Skin epidermis (tissue), 12 donors: ENCODE measurements at regions not wholly inside any gene's neighbourhood (a gene's known extent, or its start where the extent isn't known, plus 50 kb on each side); places are given as distances from the start of the nearest gene placed in this dataset.

Experiments used
- H3K27ac ChIP-seq, 21 experiments: fragments of 200-600 bp; sonication (generic) in 11 of 21; one replicate each; pipeline ENCODE4 v1.5.0; 2020; ENCODE audit warnings: mild to moderate bottlenecking in 3 of 21, inconsistent platforms in 2 of 21, moderate library complexity in 2 of 21
- H3K4me3 ChIP-seq, 7 experiments: fragments of 200-600 bp; sonication (generic) in 2 of 7; one replicate each; pipeline ENCODE4 v1.5.0; 2020; ENCODE audit warnings: inconsistent platforms in 2 of 7, mild to moderate bottlenecking in 2 of 7, moderate library complexity in 1 of 7

DNA sequence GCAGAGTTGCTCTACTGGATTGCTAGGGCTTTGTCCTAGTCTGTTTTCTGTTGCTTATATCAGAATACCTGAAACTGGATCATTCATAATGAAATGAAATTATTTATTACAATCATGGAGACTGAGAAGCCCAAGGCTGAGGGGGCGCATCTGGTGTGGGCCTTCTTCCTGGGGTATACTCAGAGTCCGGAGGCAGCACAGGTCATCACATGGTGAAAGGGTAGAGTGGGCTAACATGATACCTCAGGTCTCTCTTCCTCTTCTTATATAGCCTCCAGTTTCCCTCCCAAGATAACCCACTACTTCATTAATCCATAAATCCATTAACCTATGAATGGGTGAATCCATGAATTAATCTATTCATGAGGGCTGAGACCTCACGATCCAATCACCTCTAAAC, 667.6 kb upstream of the NCAM2 start:
- no peak overlapping the region for H3K27ac ChIP-seq

DNA sequence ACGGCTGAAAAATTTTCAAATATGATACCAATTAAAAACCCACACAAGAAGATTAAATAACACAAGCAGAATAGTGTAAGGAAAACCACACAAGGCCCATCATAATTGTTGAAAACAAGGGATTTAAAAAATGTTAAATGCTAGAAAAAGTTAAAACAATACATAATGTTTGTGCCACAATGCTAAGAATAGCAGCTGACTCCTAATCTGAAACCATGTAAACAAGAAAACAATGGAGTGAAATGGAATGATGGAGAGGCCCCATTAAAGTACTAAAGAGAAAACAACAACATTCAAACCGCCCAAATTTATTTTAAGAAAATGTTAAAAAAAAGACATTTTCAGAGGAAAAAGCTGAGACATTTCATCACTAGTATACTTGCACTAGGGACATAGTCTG, 663.6 kb upstream of the NCAM2 start:
- Histone ChIP-seq H3K4me3 (no peak overlapping the region), H3K27ac (no peak overlapping the region)

More for the DNA sequence above, 667.6 kb upstream of the NCAM2 start:
- no peak overlapping the region for H3K4me3 ChIP-seq

DNA sequence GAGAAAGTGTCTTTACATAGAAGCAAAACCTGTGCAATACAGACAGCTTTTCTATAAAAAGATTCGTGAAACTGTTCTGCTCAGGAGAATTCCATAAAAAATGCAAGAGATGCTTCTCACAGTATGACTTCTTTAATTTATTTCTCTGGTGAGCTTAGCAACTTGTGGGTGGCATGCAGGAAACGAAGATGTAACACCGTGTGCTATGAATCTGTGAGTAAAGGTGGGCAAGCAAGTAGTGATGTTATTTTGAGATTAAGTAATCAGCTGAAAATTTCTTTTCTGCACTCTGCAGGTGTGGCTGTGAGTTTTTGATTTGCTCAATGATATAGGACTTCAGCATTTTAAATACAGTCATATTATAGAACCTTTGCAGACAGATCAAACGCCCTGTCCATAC, 656.8 kb upstream of the NCAM2 start:
- Histone ChIP-seq H3K27ac (no peak overlapping the region), H3K4me3 (no peak overlapping the region)

DNA sequence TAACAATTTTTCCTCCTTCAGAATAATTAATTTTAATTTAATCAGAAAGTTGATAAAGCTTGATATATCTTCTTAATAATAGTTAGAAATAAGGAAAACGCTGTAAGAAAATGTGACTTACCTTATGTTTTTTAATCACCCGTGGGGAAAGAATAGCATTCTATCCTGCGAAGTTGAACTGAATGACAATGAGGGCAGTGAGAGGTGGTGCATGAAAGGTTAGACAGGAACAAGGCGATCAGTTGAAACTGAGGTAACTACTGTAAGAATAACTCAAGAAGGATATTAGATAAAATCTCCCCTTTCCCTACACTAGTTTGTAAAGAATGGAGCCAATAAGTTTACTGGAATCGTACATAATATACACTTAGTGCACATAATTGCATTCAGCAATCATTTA, 655.0 kb upstream of the NCAM2 start:
- H3K27ac ChIP-seq: no peak overlapping the region
- no peak overlapping the region for H3K4me3 ChIP-seq

DNA sequence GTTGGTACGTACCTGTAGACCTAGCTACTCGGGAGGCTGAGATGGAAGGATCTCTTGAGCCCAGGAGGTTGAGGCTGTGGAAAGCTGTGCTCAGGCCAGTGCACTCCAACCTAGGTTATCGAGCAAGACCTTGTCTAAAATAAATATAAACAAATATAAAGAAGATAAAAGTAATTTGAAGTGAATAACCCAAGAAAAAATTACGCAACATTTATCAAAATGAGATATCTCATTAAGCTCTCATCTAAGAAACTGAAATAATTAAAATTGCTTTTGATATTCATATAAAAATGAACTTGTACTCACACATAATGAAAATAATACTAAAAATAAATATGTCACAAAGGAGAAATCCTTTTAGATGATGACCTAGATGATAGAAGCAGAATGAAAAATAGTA, 647.1 kb upstream of the NCAM2 start:
- Histone ChIP-seq H3K4me3 (no peak overlapping the region), H3K27ac (no peak overlapping the region)

DNA sequence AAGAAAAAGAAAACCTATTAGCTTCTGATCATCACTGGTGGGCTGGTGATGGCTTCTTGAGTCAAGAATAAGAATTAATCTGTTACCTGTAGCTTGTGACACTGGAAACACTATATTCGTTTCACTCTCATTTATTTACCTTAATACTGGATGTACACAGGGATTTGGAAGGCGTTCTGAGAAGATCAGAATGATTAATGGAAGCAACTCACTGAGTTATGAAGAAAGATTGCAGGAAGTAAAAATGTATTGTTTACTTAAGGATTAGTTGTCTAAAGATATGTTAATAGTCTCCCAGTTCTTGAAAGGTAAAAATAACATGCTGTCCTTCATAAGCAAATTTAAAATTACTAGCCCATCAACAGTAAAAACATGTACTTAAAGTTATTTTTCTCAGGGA, 644.9 kb upstream of the NCAM2 start:
- Histone ChIP-seq H3K4me3 (no peak overlapping the region), H3K27ac (no peak overlapping the region)

DNA sequence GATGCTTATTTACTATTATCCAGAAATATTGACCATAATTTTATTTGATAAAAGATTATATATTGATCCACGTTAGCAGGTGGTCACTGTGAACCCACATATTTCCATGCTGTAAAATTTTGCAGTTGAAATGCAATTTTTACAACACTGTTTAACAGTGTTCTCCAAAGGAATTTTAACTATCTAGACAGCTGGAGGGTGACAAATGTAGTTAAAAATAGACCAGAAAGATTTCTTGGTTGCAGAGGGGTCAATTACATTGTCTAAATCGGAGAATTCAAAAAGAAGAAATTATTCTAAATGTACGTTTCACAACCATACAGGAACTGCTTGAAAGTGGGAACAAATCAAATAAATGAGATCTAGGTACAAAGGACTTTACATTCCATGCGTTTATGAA, 625.2 kb upstream of the NCAM2 start:
- Histone ChIP-seq H3K4me3 (no peak overlapping the region), H3K27ac (no peak overlapping the region)

DNA sequence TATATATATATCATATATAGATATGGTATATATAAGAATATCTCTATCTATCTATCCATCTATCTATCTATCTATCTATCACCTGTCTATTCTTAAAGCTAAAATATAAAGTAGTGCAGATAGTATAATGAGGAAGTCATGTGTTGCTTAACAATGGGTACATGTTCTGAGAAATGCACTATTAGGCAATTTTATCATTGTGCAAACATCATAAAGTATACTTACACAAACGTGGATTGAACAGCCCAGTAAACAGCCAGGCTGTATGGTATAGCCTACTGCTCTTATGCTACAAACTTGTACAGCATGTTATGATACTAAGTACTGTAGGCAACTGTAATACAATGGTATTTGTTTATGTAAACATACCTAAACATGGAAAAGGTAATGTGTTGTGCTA, 621.0 kb upstream of the NCAM2 start:
- no peak overlapping the region for H3K27ac ChIP-seq
- H3K4me3 ChIP-seq: no peak overlapping the region

DNA sequence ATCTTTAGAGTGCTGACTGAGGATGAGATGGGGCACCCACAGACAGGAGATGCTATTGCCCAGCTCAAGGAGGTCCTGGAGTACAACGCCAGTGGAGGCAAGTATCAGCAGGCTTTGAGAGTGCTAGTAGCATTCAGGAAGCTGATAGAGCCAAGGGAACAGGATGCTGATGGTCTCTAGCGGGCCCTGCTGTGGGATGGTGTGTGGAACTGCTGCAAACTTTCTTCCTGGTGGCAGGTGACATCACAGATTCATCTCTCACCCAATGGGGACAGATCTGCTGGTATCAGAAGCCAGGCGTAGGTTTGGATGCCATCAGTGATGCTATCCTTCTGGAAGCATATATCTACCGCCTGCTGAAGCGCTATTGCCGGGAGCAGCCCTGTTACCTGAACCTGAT, 609.8 kb upstream of the NCAM2 start:
- Histone ChIP-seq H3K4me3 (no peak overlapping the region), H3K27ac (no peak overlapping the region)

DNA sequence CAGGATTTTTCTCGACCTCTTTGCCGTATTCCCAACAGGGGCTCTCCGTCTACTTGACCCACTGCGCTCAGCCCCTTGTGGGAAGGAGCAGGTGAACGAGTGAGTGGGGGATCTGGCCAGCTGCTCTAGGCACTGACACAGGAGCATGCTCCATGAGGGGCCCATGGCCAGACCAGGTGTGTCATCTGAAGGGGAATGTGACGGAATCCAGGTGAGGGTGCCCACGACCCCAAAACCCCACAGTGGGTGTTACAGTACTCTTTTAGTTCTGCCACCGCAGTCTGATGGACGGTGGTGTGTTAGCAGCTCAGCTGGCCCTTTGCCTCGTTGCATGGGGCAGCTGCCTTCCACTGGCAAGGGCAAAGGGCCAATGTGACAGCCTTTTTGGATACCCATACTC, 601.4 kb upstream of the NCAM2 start:
- H3K4me3 ChIP-seq: no peak overlapping the region
- H3K27ac ChIP-seq: no peak overlapping the region

DNA sequence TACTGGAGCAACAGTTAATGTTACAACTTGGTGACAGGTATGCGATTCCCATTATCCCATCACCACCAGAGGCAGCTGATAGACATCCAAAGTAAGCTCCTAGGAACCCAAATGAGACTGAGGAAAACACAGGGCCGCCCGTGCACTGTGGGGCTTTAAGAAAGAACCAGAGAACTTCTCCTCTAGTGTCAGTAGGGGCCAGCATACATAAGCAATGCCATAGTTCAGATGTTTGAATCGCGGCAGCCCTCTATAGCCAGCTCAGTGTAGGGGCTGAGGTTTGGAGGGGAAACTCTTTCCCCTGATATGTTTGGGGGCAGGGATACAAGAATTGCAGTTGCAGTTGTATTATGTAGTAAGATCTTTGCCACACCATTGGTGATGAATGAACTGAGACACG, 593.3 kb upstream of the NCAM2 start:
- Histone ChIP-seq H3K4me3 (no peak overlapping the region), H3K27ac (no peak overlapping the region)

DNA sequence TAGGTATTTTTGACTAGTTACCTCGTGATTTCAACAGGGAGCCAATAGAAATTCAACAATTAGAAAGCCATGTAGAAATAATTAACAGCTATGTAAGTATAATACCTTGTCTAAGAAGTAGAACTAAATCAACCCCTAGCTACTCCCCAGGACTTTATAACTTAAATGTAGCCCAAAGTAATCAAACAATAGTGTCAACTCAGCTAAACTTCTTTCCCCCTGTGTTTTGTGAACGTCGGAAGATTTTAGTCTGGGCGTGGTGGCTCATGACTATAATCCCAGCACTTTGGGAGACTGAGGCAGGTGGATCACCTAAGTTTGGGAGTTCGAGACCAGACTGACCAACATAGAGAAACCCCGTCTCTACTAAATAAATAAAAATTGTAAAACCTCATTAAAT, 579.9 kb upstream of the NCAM2 start:
- H3K27ac ChIP-seq: no peak overlapping the region
- no peak overlapping the region for H3K4me3 ChIP-seq

DNA sequence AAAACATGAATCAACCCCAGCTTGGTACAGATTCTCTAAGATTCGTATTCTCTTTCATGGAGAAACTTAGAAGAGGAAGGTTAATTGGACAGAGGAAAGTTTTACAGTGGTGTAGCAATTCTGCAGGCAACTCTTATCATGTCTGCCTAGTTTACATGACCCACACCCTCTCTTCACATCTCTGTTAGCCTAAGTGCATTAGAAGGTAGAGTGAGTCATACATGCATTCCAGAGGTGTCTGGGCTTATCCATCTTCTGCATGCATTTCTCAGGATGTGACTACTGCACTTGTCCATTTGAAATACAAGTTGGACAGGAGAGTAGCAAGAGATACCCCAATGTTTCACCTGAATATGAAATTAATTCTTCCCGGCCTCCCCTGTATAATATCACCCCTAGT, 578.4 kb upstream of the NCAM2 start:
- H3K4me3 ChIP-seq: no peak overlapping the region
- no peak overlapping the region for H3K27ac ChIP-seq

DNA sequence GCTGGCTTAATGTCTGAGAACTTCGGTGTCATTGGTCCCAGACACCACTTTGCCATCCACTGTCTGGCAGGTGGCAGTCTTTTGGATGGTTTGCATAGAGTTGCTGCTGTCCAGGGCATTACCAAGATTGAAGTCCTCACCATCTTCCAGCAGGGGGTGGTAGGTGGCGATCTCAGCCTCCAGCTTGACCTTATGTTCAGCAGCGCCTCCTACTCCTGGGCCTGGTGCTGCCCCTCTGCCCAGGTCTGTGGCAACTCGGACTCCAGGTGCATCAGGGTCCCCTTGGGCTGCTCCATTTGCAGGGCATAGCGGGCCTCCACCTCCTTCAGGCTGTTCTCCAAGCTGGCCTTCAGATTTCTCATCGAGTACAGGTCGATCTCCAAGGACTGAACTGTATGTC, 573.3 kb upstream of the NCAM2 start:
- Histone ChIP-seq H3K4me3 (no peak overlapping the region), H3K27ac (no peak overlapping the region)

DNA sequence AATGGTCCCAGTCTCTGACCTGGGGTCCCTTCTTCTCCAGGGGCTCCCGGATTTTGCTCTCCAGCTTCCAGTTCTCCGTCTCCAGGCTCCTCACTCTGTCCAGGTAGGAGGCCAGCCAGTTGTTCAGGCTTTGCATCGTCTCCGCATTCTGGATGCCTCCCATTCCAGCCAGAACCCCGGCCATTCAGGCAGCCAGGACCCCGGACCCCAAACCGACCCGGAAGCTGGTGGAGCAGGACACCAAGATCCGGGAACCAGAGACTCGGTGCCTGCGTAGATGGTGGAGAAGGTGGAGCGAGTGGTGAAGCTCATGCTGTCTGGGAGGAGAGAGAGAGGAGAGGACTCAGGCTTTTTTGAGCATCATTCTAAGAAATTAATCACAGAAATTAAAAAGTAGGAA, 572.4 kb upstream of the NCAM2 start:
- no peak overlapping the region for H3K4me3 ChIP-seq
- no peak overlapping the region for H3K27ac ChIP-seq

DNA sequence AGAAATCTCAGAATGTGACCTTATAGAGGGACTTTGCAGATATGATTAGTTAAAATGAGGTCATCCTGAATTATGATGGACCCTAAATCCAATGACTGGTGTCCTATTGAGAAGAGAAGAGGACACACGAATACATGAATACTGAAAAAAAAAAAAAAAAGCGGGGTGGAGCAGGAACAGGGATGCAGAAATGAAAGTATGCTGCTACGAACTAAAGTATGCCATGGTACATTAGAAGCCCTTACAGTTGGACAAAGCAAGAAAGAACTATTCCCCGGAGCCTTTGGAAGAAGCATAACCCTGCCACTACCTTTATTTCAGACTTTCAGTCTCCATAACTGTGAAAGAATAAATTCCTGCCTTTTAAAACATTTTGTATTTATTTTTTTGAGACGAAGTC, 557.9 kb upstream of the NCAM2 start:
- no peak overlapping the region for H3K4me3 ChIP-seq
- no peak overlapping the region for H3K27ac ChIP-seq

DNA sequence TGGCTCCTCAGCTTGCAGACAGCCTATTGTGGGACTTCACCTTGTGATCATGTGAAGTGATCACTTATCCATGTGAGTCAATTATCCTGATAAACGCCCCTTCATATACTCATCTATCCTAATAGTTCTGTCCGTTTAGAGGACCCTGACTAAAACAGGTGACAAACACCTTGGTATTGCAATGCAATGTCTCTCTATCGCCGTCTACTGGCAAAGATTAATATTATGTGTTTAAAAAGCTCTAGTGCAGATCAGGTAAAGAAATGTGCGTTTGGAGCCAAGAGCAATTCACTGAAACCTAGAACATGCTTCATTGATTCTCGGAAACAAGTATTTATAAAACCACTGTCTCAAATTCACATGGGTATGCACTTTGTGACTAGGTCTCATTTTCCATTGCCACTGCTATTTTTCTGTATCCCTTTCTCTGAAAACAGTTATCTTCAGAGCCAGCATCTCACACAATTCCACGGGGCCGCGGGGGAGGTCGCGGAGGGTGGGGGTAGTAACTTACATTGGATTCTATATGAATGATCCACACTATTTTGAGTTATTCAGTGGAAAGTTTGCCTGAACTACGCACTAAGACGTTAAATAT, 554.6 kb upstream of the NCAM2 start:
- no peak overlapping the region for H3K27ac ChIP-seq
- H3K4me3 ChIP-seq: no peak overlapping the region

DNA sequence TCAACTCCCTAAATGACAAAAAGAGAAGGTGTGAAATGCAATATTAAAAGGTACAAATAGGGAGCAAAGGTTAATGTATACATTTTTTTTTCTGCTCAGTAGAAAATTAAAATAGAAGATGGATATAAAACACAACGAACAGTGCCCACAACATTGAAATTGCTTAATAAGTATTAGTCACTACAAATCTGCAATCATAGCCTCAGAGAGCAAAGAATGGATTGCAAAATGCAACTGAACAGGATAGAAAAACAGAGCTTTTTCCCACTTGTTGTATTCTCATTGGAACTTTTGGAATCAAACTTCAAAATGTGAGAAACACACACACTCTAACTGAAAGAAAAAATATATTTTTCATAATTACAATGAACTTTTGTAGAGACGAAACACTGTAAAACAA, 552.2 kb upstream of the NCAM2 start:
- Histone ChIP-seq H3K27ac (no peak overlapping the region), H3K4me3 (no peak overlapping the region)

DNA sequence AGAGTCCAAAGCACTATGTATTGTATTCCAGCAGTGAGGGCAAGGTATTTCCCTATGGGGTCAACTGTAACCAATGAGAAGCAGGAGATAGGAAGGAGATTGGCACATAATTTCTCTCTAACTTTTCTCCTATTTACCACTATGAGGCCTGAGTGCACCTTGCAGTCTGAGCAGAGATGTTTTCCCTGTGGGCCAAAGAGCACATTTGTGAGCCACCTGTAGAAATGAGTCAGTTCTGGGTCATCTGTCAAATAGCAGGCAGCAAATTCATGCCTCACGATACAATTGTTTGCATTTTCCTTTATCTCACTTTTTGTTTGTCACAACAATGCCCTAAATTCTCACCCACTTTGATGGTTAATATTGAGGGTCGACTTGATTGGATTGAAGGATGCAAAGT, 547.2 kb upstream of the NCAM2 start:
- H3K4me3 ChIP-seq: no peak overlapping the region
- H3K27ac ChIP-seq: no peak overlapping the region

DNA sequence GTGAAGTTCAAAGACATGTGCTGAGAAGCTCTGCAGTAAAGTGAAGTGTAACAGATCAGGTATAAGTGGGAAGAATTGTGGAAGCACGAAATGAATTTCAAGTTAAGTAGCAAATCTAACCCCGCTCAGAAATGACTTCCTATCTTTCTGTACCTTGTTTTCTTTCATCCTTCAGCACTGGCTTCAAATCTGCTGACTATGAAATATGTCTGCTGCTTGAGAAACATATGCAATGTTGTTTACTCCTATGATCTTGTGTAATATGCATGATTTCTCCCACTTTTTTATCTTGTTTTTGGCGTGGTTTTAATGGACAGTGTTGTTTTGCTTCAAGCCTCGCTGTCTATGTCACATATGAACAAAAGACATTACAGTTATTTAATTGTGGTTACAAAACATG, 545.3 kb upstream of the NCAM2 start:
- Histone ChIP-seq H3K27ac (no peak overlapping the region), H3K4me3 (no peak overlapping the region)

DNA sequence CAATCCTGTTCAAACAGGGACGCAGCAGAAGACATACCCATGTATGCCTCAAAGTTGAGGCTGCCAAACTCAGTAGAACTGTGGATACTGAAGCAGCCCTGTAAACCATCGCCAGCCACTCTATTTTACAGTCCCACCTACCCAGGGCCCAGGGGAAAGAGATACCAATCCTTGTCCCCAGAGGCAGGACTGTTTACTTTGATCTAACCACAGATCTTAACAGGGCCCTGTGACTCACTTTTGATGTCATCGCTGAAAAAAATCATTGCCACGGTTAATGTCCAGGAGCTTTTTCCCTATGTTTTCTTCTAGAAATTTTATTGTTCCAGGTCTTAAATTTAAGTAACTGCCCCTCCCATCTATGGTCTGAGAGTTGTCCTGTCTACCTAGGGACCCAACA, 538.4 kb upstream of the NCAM2 start:
- H3K27ac ChIP-seq: no peak overlapping the region
- H3K4me3 ChIP-seq: no peak overlapping the region

DNA sequence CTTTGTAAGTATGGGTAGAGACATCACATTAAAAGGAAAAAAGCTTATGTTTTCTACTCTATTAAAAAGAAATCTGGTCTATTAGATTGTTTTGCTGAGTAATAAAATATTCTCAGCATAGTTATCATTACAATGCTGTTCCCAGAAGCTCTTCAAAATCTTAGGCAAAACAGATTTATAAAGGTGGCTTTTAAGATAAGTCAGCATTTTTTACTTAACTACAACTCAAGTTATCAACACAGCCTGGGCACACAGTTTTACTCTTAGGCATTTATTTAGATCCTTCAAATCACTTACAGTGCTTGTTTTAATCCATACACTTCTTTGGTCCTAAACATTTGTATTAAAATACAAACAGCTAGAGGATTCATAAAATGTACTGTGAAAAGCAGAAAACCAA, 534.8 kb upstream of the NCAM2 start:
- Histone ChIP-seq H3K4me3 (no peak overlapping the region), H3K27ac (no peak overlapping the region)

DNA sequence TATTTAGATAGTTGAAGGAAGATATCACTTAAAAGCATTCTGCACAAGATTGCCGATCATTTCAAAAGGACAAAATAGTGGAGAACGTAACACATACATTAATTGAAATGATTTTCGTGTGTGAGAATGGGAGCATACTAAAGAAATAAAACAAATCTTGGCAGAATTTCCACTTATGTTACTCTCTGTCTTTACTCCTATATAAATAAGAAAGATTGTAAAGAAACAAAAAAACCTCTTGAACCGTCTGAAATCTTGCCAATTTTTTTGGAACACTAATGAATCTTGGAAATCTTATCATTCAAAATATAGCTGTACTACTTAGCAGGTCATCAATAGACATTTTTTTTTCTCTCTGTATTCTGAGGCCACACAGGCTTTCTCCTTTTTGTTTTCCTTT, 528.8 kb upstream of the NCAM2 start:
- Histone ChIP-seq H3K4me3 (no peak overlapping the region), H3K27ac (no peak overlapping the region)
